Activated CD4-positive, alpha-beta T cell treated with anti-CD3 and anti-CD28 coated beads, Interleukin-2, amount 50 U/mL, for 1 hour (primary cell): ENCODE measurements at regions not wholly inside any gene's neighbourhood (a gene's known extent, or its start where the extent isn't known, plus 50 kb on each side); places are given as distances from the start of the nearest gene placed in this dataset.

ENCODE experiments used
- DNase-seq: peaks from one replicate; pipeline ENCODE4 v3.0.0-alpha.2; 2020

DNA sequence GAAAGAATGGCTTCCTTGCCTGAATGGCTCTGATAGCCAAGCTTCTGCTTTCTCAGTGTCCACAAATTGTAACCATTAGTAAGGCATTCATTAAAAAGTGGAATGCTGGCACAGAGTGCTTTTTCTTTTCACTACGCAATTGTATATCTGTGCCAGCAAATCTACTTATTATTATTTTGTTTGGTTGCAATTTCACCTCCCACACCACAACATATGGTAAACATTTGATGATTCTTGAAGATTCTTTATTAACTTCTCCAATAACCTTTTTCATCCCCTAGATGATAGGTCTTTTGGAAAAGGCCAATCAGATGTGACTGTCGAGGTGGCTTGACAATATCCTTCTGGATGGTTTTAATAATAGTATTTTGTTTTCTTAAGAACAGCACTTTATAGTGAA is 234.1 kb downstream of the TMEM38B start:
- no peak for DNase-seq

DNA sequence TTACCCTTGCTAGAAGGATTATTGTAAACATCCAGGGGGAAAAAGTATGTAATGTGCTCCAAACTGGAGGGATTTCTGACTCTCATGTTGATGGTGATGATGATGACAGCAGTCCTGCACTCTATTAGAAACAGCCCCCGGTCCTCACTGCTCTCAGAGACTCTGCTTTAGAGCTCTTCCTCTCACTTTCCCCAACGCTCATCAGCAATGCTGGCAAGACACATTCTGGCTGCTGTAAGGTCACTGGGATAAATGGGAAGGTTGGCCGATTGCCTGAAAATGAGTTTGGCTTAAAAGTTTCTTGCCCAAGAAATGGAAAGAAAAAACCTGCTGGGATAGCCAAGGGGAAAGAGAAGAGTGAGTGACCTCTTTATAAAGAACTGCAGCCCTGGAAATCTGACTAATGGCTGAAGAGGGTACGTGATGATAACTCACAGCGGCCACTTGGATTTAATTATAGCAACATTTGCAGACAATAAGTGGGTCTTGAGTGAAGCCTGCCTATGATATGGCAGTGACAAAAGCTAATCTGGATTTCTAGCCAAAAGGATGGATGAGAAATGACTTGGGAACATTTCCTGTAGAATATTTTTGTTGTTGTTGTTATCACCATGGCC is 235.8 kb downstream of the TMEM38B start:
- no peak for DNase-seq

DNA sequence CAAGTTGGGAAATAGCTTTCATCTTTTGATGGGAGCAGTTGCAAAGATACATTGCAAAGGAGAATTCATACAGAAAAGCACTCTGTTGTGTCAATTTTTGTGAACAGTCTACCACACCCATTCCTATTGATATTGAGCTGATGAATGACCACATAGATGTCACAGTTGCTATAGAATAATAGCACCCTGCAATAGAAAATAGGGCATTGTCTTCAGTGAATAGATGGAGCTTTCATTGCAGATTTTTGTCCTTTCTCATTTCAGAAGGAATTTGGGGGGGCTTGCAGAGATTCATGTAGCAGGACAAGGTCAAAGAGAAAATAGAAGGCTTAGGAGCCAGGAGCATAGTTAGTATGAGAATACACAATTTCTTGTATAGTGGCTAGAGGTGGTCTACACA is 237.9 kb downstream of the TMEM38B start:
- DNase-seq, result no peak

DNA sequence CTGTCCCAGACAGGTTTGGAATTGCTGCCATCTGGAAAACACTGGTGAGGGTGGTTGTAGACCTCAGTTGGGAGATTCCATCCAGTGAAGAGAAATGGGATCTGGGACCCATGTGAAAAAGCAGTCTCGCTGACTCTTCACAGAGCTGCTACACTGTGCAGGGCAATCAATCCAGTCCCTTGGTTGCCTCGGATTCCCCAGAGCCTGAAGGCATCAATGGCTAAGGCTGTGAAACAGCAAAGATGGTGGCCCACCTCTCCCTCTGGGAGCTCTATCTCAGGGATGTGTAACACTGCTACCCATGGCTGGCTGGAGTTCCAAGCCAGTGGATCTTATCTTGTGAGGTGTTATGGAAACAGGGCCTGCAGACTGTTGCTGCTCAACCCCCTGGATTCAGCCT is 256.1 kb downstream of the TMEM38B start:
- DNase-seq, result no peak

DNA sequence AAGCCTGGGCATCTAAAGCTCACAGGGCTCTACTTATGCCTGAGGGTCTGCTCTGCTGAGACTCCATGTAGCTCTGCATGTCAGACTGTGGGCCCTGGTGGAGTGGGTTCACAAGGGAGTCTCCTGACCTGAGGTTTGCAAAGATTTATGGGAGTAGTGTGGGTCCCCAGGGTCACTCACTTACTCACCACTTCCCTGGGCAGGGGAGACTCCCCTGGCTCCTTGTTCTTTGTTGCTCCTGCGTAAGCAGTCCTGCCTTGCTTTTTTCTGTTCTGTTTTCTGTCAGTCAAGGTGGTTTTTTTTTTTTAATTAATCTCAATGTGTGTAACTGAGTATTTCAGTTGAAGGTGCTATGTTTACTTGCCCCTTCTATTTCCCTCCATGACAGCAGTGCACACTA is 256.6 kb downstream of the TMEM38B start:
- DNase-seq, result no peak

DNA sequence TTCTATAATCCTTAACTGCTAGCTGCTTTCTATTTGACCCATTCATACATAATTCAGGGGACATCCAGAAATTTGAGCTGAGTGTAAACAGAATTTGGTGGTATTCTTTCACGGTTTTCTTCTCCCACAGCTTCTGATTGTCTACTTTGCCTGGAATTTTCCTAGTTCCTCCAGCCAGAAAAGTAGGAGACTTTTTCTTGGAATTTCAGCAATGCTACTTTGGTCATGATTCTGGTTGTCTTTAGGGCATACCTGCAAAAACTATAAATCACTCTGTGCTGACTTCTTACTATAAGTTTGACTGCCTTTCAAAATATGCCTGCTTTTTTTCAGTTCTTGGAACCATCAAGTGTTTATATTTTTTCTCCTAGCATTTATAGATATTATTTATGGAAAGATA is 260.2 kb downstream of the TMEM38B start:
- no peak for DNase-seq

DNA sequence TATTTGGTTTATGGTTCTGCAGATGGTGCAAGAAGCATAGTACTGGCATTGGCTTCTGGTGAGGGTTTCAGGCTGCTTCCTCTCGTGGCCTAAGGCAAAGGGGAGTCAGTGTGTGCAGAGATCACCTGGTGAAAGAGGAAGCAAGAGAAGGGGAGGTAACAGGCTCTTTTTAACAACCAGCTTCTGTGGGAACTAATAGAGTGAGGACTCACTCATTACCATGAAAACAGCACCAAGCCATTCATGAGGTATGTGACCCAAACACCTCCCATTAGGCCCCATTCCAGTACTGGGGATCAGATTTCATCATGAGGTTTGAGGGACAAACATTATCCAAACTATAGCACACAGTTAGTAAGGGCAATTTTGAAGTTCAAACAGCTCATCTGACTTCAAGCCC is 263.5 kb downstream of the TMEM38B start:
- DNase-seq, result no peak

DNA sequence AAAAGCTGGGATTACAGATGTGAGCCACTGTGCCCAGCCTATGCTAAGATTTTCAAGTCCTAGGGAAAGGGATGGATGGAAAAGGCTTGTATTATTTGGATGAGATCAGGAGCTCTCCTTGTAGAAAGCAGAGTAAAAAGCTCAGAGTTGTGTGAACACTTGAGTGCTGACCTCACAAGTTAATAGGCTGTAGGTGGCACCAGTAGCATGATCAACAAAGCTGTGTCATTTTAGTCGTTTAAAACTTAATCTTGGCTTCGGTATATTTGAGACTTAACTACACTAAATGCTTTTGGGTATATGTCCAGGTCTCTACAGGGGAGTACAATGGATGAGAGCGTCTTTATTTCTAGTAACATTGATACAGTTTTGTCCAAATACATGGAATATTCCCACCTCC is 264.2 kb downstream of the TMEM38B start:
- DNase-seq, result no peak

DNA sequence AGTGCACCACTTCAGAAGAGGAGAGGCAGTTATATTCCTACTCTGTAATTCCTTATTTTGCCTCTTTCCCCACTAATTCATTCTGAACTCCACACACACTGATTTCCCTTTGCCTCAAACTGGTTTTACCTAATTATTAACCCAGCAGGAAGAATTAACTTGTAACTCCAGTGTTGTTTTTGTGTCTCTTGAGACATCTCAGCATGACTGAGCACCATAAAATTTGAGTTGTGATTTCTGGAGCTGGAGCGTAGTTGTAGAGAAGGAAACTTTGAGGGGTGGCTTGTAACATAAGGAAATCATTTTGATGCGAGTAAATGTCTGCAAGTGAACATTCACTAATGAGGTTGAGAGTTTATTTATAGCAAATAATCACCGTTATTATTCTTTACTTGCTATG is 265.2 kb downstream of the TMEM38B start:
- DNase-seq, result no peak

DNA sequence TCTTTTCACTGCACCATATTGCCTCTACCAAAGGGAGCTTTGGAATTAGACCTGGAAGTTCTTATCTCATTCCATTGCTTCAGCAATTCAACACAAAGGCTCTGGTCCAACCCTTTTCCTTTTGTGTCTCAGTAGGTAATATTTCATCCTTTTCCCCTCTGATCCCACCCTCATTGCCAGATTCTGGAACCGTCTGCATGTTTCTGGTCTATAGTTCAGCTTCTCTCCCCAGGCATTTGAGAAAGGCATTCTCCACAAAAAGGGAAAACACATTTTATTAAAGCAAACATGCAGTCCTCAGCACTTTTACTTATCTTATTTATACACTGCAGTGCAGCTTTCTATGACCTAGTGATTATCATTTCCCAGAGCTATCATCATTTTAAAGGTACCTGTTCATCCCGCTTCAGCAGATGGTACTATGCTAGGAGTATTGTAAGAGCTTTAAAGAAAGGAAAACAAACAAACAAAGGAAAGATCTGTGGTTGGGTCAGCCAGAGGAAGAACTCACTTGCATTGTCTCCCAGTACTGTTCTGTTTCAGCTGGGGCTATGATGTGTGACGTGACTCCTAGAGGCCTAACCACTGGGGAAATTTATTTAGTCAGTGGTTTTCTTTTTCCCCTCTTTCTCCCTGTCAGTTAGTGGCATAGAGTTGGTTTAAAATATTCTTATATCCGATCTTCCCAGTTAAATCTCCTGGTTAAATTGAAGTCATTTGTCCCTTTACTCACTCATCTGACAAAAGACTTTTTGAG is 269.2 kb downstream of the TMEM38B start:
- DNase-seq, result no peak

DNA sequence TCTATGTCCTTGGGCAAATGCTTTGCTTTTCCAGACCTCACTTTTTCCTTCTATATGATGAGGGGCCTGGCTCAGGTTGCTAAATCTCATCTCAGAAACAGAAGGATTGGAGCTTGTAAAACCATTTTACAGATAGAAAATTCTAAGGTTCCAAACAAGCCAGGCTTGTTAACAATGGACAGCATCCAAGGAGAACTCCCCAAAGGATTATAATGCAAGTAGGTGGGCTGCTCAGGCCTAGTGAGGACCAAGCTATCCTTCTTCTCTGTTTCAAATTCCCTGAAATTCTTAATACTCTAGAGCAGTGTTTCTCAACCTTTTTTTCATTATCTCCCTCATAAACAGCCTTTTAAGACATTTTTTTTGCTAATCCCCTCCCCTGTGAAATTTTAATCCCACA is 269.8 kb downstream of the TMEM38B start:
- no peak for DNase-seq

DNA sequence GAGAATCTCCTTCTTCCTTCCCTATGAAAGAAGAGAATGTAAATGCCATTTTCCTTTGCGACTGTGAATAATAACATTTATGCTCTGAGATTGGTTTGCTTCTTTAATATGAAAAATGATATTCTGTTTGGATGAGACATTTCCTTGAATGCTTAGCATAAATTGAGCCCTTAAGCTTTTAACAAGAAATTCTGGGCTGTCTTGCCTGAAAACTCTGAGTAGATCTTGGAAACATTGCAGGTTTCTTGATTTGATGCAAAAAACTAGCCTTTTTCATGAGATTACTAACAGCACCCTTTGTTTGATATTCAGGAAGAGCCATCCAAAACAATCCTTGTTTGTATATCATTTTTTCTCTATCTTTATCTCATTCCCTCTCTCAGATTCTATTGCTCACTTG is 272.5 kb downstream of the TMEM38B start:
- DNase-seq, result no peak

DNA sequence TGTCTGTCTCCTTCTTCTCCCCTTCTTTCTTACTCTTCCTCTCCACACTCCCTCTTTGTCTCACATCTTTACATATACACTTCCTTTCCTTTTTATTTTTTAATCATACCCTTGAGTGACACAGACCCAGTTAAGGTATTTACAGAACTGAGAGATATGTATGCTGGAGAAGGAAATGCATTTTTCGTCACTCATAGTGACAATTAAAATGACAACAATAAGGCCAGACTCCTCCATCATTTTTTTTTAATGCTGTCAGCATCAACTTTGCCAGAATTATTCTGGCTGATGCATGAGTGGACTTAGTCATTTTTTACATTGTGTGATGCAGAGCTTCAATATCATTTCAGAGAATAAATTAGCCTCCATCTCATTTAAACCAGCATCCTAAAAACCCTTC is 272.9 kb downstream of the TMEM38B start:
- no peak for DNase-seq

DNA sequence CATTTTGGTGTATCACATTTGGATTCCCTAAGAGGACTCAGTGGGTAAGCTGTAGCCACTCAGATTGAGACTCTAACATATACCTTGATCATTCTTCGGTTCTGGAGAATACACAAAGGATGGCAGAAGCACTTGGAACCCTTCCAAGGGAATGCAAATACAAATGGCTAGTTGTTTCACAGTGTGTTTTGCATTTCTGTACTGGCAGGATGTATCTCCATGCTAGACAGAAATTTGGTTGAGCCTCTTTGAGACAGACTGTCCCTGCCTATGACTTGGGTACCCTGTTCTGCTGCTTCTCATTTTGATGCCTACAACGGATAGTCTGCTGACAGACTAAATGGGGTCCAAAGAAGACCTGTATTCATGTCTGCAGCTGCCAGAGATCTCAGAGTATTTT is 273.5 kb downstream of the TMEM38B start:
- DNase-seq, result no peak

DNA sequence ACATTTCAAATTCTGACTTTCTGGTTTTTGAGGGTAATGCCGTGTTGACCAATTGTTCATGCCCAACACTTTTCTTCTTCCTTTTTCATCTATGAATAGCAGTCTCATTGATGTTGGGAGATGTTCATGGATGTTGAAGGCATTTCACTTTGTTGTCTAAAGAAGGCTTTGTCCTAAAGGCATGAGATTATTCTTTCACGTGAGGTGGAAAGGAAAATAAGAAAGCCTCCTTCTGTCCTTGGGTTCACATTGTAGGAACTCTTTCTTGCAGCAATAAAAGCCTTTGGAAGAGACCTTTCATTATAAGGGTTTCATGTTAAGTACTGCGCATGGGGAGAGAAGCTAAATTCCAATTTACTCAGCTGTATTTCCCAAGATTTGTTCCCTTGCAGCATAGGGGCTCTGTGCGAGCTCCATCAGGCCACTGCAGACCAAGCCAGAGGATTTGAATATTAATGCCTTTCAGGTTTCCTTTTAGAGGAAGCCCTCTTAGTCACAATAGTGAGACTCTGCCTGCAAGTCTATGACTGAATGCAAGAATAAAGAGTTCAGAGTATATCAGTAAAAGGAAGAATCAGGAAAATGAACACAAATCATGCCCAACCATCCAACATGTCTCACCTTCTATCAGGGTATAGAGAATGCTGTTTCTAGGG is 274.6 kb downstream of the TMEM38B start:
- no peak for DNase-seq

DNA sequence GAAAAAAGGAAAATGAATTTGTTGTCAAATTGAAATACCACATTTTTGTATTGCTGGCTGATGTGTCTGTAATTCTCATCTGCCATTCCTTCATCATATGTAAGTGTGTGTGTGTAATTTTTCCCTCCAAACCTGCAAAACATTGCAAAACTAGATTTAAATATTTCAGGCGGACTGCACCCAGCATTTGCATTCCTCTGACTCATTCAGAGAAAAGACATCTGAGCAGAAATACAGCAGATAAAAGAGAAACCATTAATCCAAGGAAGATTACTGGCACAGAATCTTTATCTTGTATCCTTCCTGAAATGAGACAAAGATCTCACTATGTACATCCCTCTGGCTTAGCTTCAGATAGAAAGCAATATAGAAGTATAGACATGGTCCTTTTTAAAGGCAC is 275.3 kb downstream of the TMEM38B start:
- no peak for DNase-seq

DNA sequence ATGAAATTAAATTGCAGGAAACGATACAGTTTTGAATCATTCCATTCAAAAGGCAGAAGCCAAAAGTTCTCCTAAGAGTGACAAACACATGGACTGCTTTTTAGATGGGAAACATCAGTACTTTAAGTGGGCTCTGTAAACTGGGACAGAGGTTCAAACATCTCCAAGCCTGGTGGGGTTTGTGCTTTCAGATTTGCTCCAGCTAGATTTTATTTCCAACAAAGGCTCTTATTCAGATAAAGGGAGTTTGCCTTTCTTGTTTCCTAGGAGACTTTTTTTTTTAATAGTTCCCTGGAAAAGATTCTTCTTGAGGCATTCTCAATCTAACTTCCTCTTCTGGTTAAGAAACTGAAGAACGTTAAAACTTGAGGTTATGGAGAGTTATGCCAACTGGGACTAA is 277.6 kb downstream of the TMEM38B start:
- DNase-seq, result no peak

DNA sequence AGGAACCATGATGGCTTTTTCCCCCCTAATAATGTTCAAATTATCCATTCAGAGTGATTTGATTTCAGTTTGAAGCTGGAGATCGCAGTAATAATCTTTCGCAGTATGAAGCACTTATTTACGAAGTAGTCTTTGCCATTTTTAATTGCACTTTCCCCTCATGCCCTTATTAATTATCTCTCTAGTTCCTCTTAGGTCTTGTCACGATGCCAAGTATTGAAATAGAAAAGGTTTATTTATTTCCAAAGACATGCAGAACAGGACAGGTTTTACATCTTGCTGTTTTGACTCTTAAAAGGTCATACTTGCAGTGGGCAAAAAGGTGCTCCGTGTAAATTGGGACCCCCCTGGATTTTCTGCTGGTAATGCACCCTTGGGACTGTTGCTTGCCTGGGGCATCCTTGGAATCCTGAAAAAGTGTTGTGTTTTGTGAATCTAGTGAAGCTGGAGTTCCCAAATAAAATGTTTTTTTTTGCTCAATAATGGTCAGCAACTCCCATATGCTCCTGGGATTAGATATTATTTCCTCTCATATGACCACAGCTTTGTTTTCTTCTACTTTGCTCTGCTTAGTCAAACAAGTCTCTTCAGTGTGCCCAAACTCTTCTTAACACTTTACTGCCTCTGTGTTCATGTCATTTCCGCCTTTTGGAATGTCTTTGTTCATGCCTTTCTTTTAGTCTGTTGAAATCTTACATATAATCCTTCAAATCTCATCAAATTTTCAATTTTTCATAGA is 278.3 kb downstream of the TMEM38B start:
- DNase-seq, result no peak

DNA sequence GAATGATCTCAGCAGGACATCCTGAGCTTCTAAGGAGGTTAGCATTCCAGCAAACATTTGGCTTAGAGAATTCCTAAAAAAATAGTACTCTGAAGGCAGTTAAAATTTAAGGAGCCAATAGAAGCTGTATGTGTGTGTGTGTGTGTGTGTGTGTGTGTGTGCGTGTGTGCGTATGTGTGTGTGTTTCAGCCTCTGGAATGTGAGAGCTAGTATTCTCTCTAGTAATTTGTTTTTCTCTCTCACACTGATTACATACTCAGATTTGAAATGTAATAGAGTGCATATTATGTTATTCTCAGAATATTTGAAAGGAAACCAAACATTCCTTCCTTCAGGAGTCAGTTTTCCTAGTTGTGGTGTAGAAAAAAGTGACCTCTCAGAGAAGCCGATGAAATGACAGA is 279.6 kb downstream of the TMEM38B start:
- DNase-seq, result no peak

DNA sequence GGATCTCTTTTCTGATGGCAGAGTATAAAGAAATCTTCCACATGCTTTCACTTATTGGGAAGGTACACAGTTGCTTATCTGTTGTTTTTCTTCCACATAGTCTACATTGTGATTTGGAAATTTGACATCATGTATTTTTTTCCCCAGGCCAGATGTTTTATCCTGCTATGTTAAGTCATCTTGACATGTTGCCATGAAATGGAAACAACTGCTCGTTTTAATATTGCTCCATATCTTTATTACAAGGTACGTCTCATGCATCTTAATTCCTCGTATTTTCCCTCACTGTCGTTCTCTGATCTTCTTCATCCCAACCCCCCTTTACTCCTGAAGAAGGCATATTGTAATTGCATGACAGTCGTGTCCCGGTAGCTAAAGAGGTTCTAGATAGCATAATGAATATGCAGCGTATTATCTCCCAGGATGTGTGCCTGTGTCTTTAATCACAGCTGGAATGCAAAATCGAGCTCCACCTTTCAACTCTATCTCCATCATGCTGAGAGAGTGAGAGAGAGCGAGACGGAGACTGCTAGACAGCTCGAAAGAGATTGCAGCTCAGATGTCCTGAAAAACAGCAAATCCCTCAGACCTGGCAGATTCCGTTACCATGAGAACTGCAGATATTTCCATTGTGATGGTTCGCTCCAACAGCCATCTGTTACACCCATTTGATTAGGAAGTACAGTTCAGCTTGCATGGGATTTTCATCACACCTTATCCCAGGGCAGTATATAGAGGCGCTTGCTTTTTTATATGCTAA is 281.7 kb downstream of the TMEM38B start:
- no peak for DNase-seq

DNA sequence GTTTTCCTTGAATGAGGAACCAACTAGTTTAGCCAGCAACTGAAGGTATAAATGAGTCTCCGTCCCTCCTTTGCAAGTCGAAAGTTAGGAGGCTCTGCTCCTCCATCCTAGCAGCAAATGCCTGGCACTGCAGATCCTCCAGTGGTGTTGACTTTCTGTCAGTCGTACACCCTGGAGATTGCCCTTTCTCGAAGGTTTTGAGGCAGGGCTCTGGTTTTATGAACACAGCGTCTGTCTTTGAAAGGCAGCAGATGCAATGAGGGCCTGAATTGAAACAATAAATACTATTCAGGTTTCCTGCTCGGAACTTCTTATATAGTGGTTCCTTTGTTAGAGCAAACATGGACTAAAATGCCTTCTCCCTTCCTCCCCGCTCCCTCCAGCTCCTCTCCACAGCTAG is 284.0 kb downstream of the TMEM38B start:
- DNase-seq, result no peak

DNA sequence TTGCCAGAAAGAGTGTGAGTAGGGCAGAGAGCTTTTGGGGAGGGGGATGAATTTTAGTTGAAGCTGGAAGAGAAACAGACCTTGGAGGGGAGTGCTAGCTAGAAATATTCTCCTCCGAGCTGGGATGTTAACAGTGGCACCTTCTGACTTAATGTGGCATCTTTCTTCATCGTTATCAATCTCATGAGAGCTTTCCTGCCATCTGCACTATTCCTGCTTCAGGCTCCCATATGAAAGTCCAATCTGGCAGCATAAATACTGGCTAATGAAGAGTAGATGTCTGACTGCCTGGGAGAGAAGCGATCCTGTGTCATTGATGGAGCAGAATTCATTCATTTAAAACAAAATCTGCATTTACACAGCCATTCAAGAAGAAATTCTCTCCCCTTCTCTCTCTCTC is 284.5 kb downstream of the TMEM38B start:
- DNase-seq, result no peak

DNA sequence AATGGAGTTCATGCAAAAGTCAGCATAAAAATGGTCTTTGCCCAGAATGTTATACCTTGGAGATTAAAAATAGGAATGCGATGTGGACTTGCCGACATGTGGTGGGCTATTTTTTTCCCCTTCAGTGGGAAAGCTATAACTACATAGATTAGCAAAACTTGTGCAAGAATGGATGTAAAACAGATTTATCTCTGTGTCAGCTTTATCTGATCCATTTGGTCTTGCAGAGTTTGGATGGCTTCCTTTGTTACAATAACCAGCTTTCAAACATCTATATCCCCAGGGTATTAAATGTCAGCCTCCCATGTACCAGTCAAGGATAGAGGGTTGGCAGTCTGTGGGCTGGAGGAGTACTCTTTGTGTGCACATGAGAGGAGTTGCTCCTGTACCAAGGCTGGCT is 284.9 kb downstream of the TMEM38B start:
- no peak for DNase-seq
